Urinary bladder (tissue), 3 donors: ENCODE measurements at regions not wholly inside any gene's neighbourhood (a gene's known extent, or its start where the extent isn't known, plus 50 kb on each side); places are given as distances from the start of the nearest gene placed in this dataset.

ENCODE experiments used
- DNase-seq: peaks from one replicate; pipeline ENCODE4 v3.0.0-alpha.2; 2015; ENCODE audit errors: extremely low spot score
- H3K27ac ChIP-seq: one replicate; pipeline ENCODE4 v1.5.1; 2013; ENCODE audit warnings: low read depth, mild to moderate bottlenecking, moderate library complexity
- H3K36me3 ChIP-seq: one replicate; pipeline ENCODE4 v1.6.1; 2013; ENCODE audit warnings: mild to moderate bottlenecking, moderate library complexity; ENCODE audit not compliant: insufficient read depth
- H3K4me1 ChIP-seq: one replicate; pipeline ENCODE4 v1.6.1; 2013; ENCODE audit warnings: mild to moderate bottlenecking, moderate library complexity; ENCODE audit not compliant: insufficient read depth
- H3K4me3 ChIP-seq: one replicate; pipeline ENCODE4 v1.5.1; 2013; ENCODE audit warnings: low read depth, low read length
- WGBS: extraction: QIAGEN DNeasy Blood & Tissue Kit; methylation state at CpG from one replicate; pipeline ENCODE4 v1.1.7; 2013; 5-methylcytosine and 5-hydroxymethylcytosine counted together
- donor health status: healthy with polysubstance abuse.
- donor health status: healthy.

DNA sequence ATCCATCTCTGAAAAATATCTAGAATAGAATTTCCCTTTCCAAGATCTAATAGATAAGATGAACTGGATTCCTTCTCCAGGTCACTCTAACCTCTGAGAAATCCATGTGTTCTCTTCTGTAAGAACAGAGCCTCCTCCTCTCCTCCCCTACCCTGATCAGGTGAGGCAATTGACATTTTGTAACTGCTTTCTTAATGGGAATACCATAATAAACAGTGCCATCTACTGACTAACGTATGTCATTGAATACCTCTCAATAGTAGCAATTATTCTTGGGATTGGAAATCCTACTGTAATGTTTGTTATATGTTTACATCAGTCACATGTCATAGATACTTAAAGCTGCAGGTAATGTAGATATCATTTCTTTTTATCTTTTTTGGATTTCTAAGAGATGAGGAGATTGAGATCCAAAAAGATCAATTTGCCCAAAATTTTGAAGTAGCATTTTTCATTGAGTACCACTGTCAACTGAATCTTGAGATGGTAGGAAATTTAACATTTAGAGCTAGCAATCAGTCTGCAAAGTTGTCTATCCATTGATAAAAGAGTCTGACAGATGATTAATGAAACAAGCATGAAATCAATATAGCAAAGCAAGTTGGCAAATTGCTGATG is 365.8 kb upstream of the HSF2 start:
- Histone ChIP-seq H3K4me1 (no peaks in the 10 kb centered on the region), H3K4me3 (no peak overlapping the region), H3K36me3 (no peaks in the 10 kb centered on the region), H3K27ac (no peak overlapping the region)
- DNase-seq: peak; percentile 31
- WGBS: 3% methylated on average over 1 of the region's 1 CpG

DNA sequence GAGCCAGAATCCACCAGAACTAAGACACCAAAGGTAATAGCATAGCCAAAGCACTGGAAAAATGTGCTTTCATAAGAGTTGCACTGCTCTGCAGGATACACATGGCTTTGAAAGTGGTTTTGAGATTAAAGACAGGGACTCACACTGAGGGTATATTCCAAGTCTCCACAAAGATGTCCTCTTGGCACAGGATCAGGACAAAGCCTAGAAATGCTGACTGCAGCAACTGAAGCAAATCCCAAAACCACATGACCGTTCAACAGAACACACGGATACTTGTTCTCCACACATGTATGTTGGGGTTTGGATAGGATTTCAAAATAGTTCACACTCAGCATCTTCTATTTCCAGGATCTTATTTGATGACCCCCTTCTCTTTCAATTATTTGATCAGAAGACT is 364.3 kb upstream of the HSF2 start:
- 77% methylated on average over 2 of the region's 2 CpGs for WGBS
- no peak overlapping the region for H3K4me3 ChIP-seq
- H3K27ac ChIP-seq: no peak overlapping the region
- DNase-seq: no peak
- H3K36me3 ChIP-seq: no peaks in the 10 kb centered on the region
- H3K4me1 ChIP-seq: no peaks in the 10 kb centered on the region

DNA sequence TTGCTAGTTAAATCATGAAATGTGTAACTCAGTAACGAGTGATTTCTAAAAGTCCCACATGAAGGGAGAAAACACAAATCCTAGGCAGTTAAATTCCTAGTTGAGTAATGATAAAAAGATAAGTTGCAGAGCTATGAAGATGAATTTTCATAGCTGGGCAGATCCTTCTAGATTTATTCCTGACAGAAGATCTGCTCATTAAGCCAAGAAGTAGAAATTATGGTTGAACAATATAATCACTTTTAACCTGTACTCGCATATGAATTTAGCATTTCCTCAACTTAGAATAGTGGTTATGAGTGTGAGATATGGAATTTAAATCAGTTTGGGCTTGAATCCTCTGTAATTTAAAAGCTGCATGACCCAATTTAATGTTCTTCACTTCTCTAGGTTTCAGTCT is 359.2 kb upstream of the HSF2 start:
- H3K27ac ChIP-seq: no peak overlapping the region
- no peaks in the 10 kb centered on the region for H3K36me3 ChIP-seq
- H3K4me1 ChIP-seq: no peaks in the 10 kb centered on the region
- H3K4me3 ChIP-seq: no peak overlapping the region
- WGBS: 64% methylated on average over 2 of the region's 2 CpGs
- DNase-seq: no peak

DNA sequence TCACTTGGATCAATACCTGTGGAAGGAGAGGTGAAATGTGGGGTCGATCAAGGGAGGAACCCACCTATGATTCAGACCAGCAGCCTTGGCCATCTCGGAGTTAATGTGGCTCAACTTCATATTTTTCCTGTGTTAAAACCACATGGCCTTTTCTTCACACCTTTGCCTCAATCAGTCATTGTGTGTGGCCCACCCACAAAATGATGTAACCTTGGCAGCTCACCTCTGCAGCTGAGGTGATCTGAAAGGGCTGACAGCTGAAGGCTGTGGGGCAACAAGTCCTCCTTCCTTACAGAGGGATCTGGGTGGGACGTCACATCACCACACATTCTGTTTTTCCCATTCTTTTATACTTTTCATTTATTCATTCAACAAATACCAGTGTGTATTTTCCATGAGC is 357.1 kb upstream of the HSF2 start:
- 92% methylated on average over 3 of the region's 3 CpGs for WGBS
- peak overlapping the region; percentile 44 for H3K27ac ChIP-seq
- no peaks in the 10 kb centered on the region for H3K4me1 ChIP-seq
- H3K36me3 ChIP-seq: no peaks in the 10 kb centered on the region
- no peak for DNase-seq
- no peak overlapping the region for H3K4me3 ChIP-seq

DNA sequence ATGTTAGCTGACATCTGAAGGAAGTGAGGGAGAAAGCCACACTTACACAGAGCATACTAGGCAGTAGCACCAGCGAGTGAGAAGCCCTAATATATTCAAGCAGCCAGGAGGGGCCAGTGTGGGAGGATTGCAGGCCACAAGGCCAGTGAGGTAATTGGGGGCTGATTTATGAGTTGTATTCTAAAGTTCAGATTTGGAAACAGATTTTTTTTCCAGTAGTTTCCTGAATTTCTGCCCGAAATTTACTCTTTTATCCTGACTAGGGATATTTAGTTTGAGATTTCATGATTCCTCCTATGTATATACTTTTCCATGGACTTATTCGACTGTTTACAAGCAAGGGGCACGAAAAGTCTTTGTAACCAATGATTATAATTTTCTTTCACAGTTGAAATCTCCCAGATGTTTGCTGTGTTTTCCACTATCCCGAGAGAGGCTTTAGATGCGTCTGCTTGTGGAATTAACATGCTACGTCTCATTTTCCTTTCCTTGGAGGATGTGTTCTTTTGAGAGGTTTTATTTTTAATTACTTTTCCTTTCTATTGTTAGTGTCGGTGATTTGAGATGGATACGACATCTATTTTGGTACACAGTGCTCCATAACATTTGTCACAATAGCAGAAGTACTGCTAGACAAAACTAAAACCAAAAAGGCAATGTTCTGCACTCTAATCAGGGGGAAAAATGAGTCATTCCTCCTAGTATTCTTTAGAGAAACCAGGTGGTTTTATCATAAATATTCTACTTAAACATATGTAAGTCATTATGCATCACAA is 356.3 kb upstream of the HSF2 start:
- H3K27ac ChIP-seq: peak overlapping the region; percentile 44
- no peaks in the 10 kb centered on the region for H3K4me1 ChIP-seq
- 40% methylated on average over 9 of the region's 9 CpGs for WGBS
- no peak for DNase-seq
- H3K36me3 ChIP-seq: no peaks in the 10 kb centered on the region
- no peak overlapping the region for H3K4me3 ChIP-seq

DNA sequence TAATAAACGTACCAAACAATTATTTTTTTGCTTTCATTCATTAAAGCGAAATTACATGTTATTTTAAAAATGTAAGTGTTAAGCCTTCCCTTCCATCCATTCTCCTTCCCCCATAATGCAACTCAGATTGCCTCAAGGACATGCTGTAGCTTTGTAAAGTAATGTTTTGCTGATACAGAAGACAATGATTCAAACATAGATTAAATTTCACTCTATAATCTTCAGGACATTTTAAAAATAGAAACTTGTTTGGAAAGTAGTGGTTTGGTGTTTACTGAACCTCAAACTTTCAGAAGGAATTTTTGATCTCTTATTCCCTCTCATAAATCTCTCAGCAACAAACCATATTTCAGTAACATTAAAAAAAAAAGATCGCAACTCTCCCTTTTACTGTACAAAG is 350.9 kb upstream of the HSF2 start:
- WGBS: 36% methylated on average over 3 of the region's 3 CpGs
- no peak for DNase-seq
- H3K4me3 ChIP-seq: no peak overlapping the region

DNA sequence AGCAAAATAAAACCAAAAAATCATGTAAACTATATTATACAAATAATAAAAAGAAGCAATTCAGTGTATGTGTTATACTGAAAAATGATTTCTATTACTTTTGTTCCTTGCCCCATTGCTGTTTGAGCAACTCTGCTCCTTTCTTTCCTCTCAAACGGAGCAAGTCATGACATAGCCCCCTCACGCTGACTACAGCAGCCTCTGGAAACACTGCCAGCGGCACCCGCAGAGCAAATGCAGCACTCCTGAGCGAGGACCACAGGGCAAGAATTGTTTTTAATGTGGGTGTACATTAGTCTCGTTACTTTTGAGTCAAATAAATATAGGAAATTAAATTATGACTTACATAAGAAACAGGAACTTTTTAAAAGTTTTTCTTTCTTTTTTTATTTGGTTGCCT is 350.1 kb upstream of the HSF2 start:
- H3K27ac ChIP-seq: no peak overlapping the region
- H3K4me3 ChIP-seq: no peak overlapping the region
- H3K4me1 ChIP-seq: no peaks in the 10 kb centered on the region
- no peak for DNase-seq
- no peaks in the 10 kb centered on the region for H3K36me3 ChIP-seq
- 39% methylated on average over 6 of the region's 6 CpGs for WGBS

More for the DNA sequence above, 350.9 kb upstream of the HSF2 start:
- H3K36me3 ChIP-seq: no peaks in the 10 kb centered on the region
- H3K27ac ChIP-seq: no peak overlapping the region
- H3K4me1 ChIP-seq: no peaks in the 10 kb centered on the region

DNA sequence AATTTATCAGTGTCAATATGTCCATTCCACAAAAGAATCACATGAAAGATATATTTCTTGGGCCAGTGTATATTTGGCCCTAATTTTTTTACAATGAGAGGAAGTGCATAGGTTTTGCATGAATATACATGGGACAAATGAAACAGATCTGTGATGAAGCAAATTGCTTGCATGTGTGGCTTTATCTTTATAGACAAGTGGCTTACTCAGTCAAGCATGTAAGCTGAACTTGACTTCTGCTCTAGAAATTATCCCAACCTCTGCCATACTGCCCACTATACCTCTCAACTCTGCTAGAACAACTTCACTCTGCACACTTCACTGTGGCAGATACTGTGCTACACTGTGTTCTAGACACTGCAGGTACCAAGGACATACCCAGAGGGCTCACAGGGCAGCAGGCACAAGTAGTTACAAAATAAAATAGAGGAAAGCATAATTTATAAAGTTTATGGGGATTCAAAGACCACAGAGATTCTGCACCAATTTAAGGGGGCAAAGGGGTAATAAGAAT is 349.2 kb upstream of the HSF2 start:
- no peak for DNase-seq
- H3K27ac ChIP-seq: no peak overlapping the region
- H3K4me1 ChIP-seq: no peaks in the 10 kb centered on the region
- H3K36me3 ChIP-seq: no peaks in the 10 kb centered on the region
- no peak overlapping the region for H3K4me3 ChIP-seq

DNA sequence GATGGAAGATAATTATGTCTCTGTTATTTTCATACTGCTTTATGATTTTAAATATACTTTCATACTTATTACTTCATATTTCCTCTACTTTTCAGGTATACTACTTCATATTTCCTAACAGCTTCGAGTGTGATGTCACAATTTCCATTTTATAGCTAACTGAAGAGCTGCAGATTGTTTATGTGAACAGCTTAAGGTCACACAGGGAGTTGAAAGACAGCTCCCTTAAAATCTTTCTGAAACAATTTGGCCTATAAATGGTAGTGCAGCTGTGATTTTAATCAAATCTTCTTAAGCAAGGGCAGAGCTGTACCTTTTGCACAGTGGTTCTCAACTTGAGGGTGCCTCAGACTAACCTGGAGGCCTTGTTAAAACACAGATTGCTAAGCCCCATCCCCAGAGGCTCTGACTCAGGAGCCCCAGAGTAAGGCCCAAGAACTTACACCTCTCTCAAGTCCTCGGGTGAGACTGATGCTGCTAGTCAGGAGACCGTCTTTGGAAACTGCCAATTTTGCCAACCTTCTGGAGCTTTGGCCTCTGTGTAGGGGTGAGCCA is 347.0 kb upstream of the HSF2 start:
- Histone ChIP-seq H3K4me3 (no peak overlapping the region), H3K27ac (no peak overlapping the region), H3K36me3 (no peaks in the 10 kb centered on the region), H3K4me1 (no peaks in the 10 kb centered on the region)
- no peak for DNase-seq
- 52% methylated on average over 3 of the region's 3 CpGs for WGBS

DNA sequence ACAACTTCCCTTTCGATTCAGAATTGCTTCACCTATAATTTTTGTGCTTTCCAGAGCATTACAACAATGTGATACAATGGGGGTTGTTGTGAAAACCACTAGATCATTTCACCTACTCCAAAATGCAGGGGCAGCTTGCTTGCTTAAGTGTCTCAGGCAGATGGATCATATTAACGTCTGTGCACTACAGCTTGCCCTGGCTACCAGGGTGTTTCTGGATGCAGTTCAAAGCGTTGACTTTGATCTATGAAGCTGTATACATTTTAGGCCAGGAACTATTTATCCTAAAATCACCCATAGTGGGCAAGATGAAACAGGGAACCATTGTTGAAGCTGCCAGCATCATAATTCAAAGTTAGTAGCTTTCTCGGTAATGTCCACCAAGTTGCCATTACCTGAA is 339.5 kb upstream of the HSF2 start:
- Histone ChIP-seq H3K4me1 (no peaks in the 10 kb centered on the region), H3K36me3 (no peaks in the 10 kb centered on the region), H3K4me3 (no peak overlapping the region), H3K27ac (no peak overlapping the region)
- no peak for DNase-seq
- WGBS: 40% methylated on average over 4 of the region's 4 CpGs

DNA sequence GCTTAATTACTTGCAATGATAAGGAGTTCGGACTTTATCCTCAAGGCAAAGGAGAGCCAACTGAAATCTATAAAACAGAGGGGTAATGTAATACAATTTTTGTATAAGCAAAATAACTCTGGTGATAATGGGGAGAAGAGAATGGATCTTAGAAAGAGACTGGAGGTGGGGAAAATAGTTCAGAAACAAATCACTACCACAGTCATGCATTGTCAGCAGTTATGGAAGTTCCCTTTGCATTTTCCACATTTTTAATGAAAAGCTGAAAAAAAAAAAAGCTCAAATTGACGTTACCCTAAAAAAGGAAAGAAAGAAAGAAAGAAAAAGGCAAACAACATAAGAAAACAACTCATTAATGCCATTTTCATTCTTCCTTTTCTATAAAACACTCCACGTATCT is 337.6 kb upstream of the HSF2 start:
- 84% methylated on average over 3 of the region's 3 CpGs for WGBS
- no peaks in the 10 kb centered on the region for H3K36me3 ChIP-seq
- no peak for DNase-seq
- H3K27ac ChIP-seq: no peak overlapping the region
- no peaks in the 10 kb centered on the region for H3K4me1 ChIP-seq
- no peak overlapping the region for H3K4me3 ChIP-seq

DNA sequence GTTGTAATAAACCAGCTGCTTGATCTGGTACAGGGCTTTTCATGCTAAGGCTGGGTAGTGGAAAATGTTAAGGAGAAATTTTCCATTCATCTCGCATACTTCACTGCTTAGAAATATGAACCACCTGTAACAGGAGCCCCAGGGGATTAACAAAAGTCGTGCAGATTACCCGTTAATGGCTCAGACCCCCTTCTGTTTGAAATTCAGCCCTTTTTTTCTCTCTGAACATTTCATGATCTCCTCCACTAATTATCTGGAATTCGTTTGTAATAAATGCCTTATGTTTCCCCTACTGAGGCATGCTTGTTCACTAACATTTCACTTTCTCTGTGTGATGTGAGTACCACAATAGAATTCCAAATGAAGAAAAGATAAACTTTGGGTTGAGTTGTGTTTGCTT is 336.4 kb upstream of the HSF2 start:
- no peak for DNase-seq
- 51% methylated on average over 4 of the region's 4 CpGs for WGBS
- Histone ChIP-seq H3K4me3 (no peak overlapping the region), H3K4me1 (no peaks in the 10 kb centered on the region), H3K36me3 (no peaks in the 10 kb centered on the region), H3K27ac (peak overlapping the region; percentile 2)

DNA sequence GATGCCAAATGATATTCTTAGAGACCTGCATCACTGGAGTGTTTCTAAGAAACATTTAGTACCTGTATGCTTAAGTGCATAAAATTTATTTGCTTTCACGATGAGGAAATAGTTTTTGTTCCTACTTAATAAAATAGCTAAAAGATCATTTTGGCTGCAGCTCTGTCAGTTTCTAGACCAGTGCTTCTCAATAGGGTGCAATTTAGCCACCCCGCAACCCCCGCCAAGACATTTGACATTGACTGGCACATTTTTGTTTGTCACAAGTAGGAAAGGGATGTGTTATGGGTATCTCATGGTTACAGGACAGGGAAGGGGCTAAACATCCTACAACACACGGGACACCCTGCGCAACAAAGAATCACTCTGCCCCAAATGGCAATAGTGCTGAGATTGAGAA is 335.7 kb upstream of the HSF2 start:
- Histone ChIP-seq H3K36me3 (no peaks in the 10 kb centered on the region), H3K4me1 (no peaks in the 10 kb centered on the region), H3K27ac (no peak overlapping the region), H3K4me3 (no peak overlapping the region)
- DNase-seq: no peak
- WGBS: 92% methylated on average over 5 of the region's 5 CpGs

DNA sequence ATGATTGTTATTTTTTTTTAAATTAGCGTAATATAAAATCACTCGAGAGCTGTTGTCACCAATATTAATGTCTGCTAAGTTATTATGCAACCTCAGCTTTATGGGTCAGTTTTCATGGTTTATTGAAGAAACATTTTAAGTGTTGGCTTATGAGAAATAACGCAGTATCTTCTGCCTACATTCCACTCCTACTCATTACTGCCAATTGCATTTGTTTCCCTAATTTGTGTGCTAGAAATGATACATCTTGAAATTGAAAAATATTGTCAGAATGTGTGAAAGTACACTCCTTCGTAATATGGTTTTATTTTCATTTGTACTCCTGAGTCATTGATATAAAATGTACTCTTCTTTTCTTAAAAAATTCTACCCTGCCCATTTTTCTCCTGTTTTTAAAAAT is 333.3 kb upstream of the HSF2 start:
- Histone ChIP-seq H3K36me3 (no peaks in the 10 kb centered on the region), H3K4me3 (no peak overlapping the region), H3K27ac (no peak overlapping the region), H3K4me1 (no peaks in the 10 kb centered on the region)
- WGBS: 73% methylated on average over 4 of the region's 4 CpGs
- DNase-seq: no peak
